T-helper 17 cell (primary cell): ENCODE measurements at regions not wholly inside any gene's neighbourhood (a gene's known extent, or its start where the extent isn't known, plus 50 kb on each side); places are given as distances from the start of the nearest gene placed in this dataset.

Source experiments
- ATAC-seq: fragments of 150-1000 bp; cut with Tn5 transposase; 2 replicates; pipeline ENCODE4 v1.10.0; 2021; ENCODE audit warnings: mild to moderate bottlenecking, moderate library complexity
- DNase-seq, 3 donors: peaks; one replicate each; pipeline versions ENCODE4 v3.0.0 to v3.0.0-alpha.2; 2020 to 2021
- H3K9me3 ChIP-seq: one replicate; pipeline ENCODE4 v1.7.0; 2013; ENCODE audit warnings: low read length, mild to moderate bottlenecking; ENCODE audit not compliant: control insufficient read depth, poor library complexity, severe bottlenecking
- H3K27ac Mint-ChIP-seq: one replicate; pipeline ENCODE4 v1.8.0; 2022; ENCODE audit warnings: mild to moderate bottlenecking, moderate library complexity, mixed read lengths
- H3K27me3 Mint-ChIP-seq: one replicate; pipeline ENCODE4 v1.8.0; 2022; ENCODE audit warnings: mixed read lengths
- H3K36me3 Mint-ChIP-seq: one replicate; pipeline ENCODE4 v1.8.0; 2022; ENCODE audit warnings: low read depth, mixed read lengths
- H3K4me1 Mint-ChIP-seq: one replicate; pipeline ENCODE4 v1.8.0; 2022; ENCODE audit warnings: mild to moderate bottlenecking, mixed read lengths
- H3K4me3 Mint-ChIP-seq: one replicate; pipeline ENCODE4 v1.8.0; 2022; ENCODE audit warnings: mild to moderate bottlenecking, moderate library complexity, mixed read lengths

GRCh38 chr18:46343931-46344372 lies 239.8 kb downstream of the HAUS1 start:
- Mint-ChIP-seq H3K27me3 (peaks cover 3% of the 10 kb centered on the region), H3K27ac (peak overlapping the region; percentile 74), H3K4me3 (peak overlapping the region; percentile 61), H3K4me1 (peaks cover 28% of the 10 kb centered on the region), H3K36me3 (no peaks in the 10 kb centered on the region)
- ATAC-seq (peak; percentile 87), DNase-seq (peak in 2 of 3 donors; percentile 8 to 15)
- no peaks in the 10 kb centered on the region for H3K9me3 ChIP-seq

- ATAC-seq = no peak
- Mint-ChIP-seq H3K4me1 (peaks cover 26% of the 10 kb centered on the region), H3K4me3 (peak overlapping the region; percentile 56), H3K27ac (peak overlapping the region; percentile 74), H3K36me3 (no peaks in the 10 kb centered on the region), H3K27me3 (no peaks in the 10 kb centered on the region)
- H3K9me3 ChIP-seq = no peaks in the 10 kb centered on the region
- no peak for DNase-seq
Observed at GRCh38 chr18:46344416-46345180, 240.4 kb downstream of the HAUS1 start.

GRCh38 chr18:46345181-46345465 lies 240.9 kb downstream of the HAUS1 start:
- Mint-ChIP-seq H3K4me3 (peak overlapping the region; percentile 56), H3K4me1 (peaks cover 30% of the 10 kb centered on the region)

GRCh38 chr18:46346213-46346612 lies 242.0 kb downstream of the HAUS1 start:
- Mint-ChIP-seq H3K4me3 (no peak overlapping the region), H3K36me3 (no peaks in the 10 kb centered on the region), H3K27ac (peak overlapping the region; percentile 78), H3K27me3 (no peaks in the 10 kb centered on the region), H3K4me1 (peaks cover 25% of the 10 kb centered on the region)
- DNase-seq (no peak), ATAC-seq (no peak)
- H3K9me3 ChIP-seq = no peaks in the 10 kb centered on the region

More at GRCh38 chr18:46345181-46345465, 240.9 kb downstream of the HAUS1 start:
- DNase-seq (no peak), ATAC-seq (no peak)
- no peak overlapping the region for H3K27ac Mint-ChIP-seq
- H3K9me3 ChIP-seq = no peaks in the 10 kb centered on the region
- no peaks in the 10 kb centered on the region for H3K27me3 Mint-ChIP-seq
- no peaks in the 10 kb centered on the region for H3K36me3 Mint-ChIP-seq

- Mint-ChIP-seq H3K27me3 (no peaks in the 10 kb centered on the region), H3K4me3 (no peak overlapping the region), H3K4me1 (peaks cover 25% of the 10 kb centered on the region), H3K36me3 (no peaks in the 10 kb centered on the region), H3K27ac (no peak overlapping the region)
- no peaks in the 10 kb centered on the region for H3K9me3 ChIP-seq
- DNase-seq (no peak), ATAC-seq (no peak)
Observed at GRCh38 chr18:46346896-46347630, 242.9 kb downstream of the HAUS1 start.

GRCh38 chr18:46350598-46351159 lies 246.5 kb downstream of the HAUS1 start:
- no peak for DNase-seq
- Mint-ChIP-seq H3K27me3 (no peaks in the 10 kb centered on the region), H3K4me3 (no peak overlapping the region), H3K27ac (no peak overlapping the region), H3K36me3 (no peaks in the 10 kb centered on the region), H3K4me1 (peaks cover 11% of the 10 kb centered on the region)
- no peak for ATAC-seq
- H3K9me3 ChIP-seq = no peaks in the 10 kb centered on the region

- no peaks in the 10 kb centered on the region for H3K27me3 Mint-ChIP-seq
- ATAC-seq (no peak), DNase-seq (no peak)
- H3K27ac Mint-ChIP-seq = no peak overlapping the region
- H3K9me3 ChIP-seq = no peaks in the 10 kb centered on the region
- H3K4me3 Mint-ChIP-seq = no peak overlapping the region
- H3K36me3 Mint-ChIP-seq = no peaks in the 10 kb centered on the region
- H3K4me1 Mint-ChIP-seq = peaks cover 5% of the 10 kb centered on the region
Observed at GRCh38 chr18:46352520-46353250, 248.5 kb downstream of the HAUS1 start.

GRCh38 chr18:46353460-46353859 lies 249.3 kb downstream of the HAUS1 start:
- Mint-ChIP-seq H3K36me3 (no peaks in the 10 kb centered on the region), H3K27me3 (no peaks in the 10 kb centered on the region), H3K4me3 (no peak overlapping the region), H3K4me1 (peaks cover 5% of the 10 kb centered on the region), H3K27ac (no peak overlapping the region)
- H3K9me3 ChIP-seq = no peaks in the 10 kb centered on the region
- no peak for ATAC-seq
- DNase-seq = no peak

- H3K27ac Mint-ChIP-seq = no peak overlapping the region
- ATAC-seq (no peak), DNase-seq (no peak)
- no peaks in the 10 kb centered on the region for H3K27me3 Mint-ChIP-seq
- H3K9me3 ChIP-seq = no peaks in the 10 kb centered on the region
- no peaks in the 10 kb centered on the region for H3K4me1 Mint-ChIP-seq
- no peak overlapping the region for H3K4me3 Mint-ChIP-seq
- H3K36me3 Mint-ChIP-seq = no peaks in the 10 kb centered on the region
Observed at GRCh38 chr18:46356278-46357033, 252.3 kb downstream of the HAUS1 start.

- ATAC-seq (no peak), DNase-seq (no peak)
- Mint-ChIP-seq H3K4me3 (no peak overlapping the region), H3K27ac (no peak overlapping the region), H3K27me3 (no peaks in the 10 kb centered on the region), H3K4me1 (no peaks in the 10 kb centered on the region), H3K36me3 (no peaks in the 10 kb centered on the region)
- H3K9me3 ChIP-seq = no peaks in the 10 kb centered on the region
Observed at GRCh38 chr18:46360102-46360699, 256.0 kb downstream of the HAUS1 start.

- no peak for DNase-seq
- Mint-ChIP-seq H3K4me3 (no peak overlapping the region), H3K27me3 (no peaks in the 10 kb centered on the region), H3K4me1 (no peaks in the 10 kb centered on the region), H3K36me3 (no peaks in the 10 kb centered on the region), H3K27ac (no peak overlapping the region)
- no peak for ATAC-seq
- no peaks in the 10 kb centered on the region for H3K9me3 ChIP-seq
Observed at GRCh38 chr18:46360866-46361265, 256.7 kb downstream of the HAUS1 start.

GRCh38 chr18:46362533-46362932 lies 258.3 kb downstream of the HAUS1 start:
- no peak for DNase-seq
- no peaks in the 10 kb centered on the region for H3K36me3 Mint-ChIP-seq
- no peaks in the 10 kb centered on the region for H3K9me3 ChIP-seq
- no peaks in the 10 kb centered on the region for H3K27me3 Mint-ChIP-seq
- no peaks in the 10 kb centered on the region for H3K4me1 Mint-ChIP-seq
- no peak overlapping the region for H3K4me3 Mint-ChIP-seq
- H3K27ac Mint-ChIP-seq = no peak overlapping the region
- ATAC-seq = no peak
